GM18867 (cell line): ENCODE measurements at regions not wholly inside any gene's neighbourhood (a gene's known extent, or its start where the extent isn't known, plus 50 kb on each side); places are given as distances from the start of the nearest gene placed in this dataset.
A peak's percentile ranks its signal among the peaks of the same experiment; 100 is the strongest.

Experiments
- ATAC-seq: cut with Tn5 transposase; IDR thresholded peaks from one replicate; pipeline ENCODE4 v1.9.1; 2021; ENCODE audit warnings: mild to moderate bottlenecking, moderate library complexity; ENCODE audit not compliant: unreplicated experiment

DNA sequence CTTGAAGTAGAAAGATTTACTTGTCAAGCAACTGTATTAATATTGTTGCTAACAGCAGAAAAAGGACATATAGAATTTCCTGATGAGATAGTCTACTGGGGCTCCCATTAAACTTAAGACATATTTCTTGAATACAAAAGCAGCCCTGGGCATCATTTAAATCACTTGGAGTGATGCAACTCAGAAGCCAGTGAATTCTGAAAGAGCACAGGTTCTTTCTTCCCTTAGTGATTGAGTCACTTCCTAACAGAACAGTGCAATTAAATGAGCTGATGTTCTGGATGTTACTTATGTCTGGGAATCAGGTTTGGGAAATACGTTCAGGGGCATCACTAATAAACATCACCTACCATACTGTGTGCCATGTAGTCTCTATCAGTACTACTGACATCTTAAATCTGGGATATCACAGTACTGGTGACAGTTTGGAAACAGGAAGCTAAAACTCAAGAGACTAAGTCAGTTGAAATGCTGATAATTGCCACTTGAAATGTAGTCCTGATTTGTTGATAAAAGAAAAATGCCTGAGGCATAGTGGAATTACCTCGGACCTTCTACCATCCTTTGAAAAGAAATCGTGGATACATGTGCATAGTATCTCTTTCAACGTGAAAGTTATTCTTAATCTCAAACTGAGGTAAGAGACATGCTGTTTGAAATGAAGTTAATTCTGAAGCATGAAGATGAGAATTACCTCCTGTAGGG is 249.2 kb upstream of the GPRIN3 start:
- ATAC-seq: no peak

DNA sequence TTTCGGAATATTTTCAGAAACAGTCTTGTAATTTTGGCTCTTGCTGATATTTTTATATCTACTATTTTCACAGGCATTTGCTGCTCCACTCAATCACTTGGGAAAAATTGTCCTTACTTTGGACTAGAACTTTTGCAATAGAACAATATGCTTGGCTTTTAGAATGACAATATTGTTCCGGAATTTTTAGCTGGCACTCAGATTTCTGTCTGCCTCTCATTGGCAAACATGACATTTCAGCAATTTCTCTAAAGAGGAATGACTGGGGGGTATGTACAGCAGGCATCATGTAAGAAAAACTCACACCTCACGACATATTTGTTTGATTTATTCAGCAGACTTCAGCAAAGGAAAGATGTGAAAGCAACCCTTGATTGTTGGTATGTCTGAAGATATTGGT is 243.6 kb upstream of the GPRIN3 start:
- ATAC-seq: no peak

DNA sequence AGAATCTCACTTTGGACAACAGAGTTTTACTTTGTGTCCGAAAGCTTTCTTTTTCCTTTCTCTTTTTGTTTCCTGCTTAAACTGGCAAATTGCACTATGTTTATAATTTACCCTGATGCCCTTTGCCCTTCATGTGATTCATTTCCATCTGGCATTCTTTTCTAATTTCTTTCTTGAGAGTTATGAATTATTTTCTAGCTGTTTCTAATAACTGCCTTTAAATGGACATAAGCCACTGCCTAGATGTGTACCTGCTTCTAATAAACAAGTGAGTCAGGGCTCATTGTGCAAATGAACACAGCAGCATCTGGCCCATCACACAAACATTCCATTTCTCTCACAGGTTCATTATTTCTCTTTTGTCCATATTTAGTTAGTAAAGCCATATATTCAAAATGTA is 242.3 kb upstream of the GPRIN3 start:
- no peak for ATAC-seq

DNA sequence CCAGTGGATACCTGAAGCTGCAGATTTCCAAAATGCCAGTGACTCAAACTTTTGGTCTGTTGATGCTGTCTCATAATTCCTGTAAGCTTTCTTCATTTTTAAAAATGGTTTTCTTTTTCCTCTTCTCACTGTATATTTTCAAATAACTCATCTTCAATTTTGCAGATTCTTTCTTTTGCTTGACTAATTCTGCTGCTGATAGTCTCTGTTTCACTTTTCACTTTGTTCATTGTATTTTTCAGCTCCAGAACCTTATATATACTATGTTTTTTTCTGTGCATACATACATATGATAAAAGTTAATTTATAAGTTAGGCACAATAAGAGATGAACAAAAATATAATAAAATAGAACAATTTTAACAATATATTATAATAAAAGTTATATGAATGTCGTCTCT is 237.7 kb upstream of the GPRIN3 start:
- no peak for ATAC-seq

DNA sequence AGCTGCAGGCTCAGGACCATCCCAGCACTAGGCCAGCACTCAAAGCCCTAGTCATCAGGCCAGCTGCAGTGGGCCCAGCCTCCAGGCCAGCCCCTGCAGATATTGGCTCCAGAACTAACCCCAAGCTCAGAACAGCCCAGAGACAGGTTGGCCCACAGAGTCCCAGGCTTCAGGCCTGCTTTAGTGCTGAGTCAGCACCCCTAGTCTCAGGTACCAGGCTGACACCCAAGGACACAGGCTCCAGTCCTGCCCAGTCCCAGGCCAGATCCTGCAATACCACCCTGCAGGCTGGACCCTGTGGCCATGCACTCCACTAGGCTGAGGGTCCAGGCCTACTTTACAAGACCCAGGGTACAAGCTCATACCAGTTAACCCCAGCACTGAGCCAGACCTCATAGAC is 234.4 kb upstream of the GPRIN3 start:
- no peak for ATAC-seq

DNA sequence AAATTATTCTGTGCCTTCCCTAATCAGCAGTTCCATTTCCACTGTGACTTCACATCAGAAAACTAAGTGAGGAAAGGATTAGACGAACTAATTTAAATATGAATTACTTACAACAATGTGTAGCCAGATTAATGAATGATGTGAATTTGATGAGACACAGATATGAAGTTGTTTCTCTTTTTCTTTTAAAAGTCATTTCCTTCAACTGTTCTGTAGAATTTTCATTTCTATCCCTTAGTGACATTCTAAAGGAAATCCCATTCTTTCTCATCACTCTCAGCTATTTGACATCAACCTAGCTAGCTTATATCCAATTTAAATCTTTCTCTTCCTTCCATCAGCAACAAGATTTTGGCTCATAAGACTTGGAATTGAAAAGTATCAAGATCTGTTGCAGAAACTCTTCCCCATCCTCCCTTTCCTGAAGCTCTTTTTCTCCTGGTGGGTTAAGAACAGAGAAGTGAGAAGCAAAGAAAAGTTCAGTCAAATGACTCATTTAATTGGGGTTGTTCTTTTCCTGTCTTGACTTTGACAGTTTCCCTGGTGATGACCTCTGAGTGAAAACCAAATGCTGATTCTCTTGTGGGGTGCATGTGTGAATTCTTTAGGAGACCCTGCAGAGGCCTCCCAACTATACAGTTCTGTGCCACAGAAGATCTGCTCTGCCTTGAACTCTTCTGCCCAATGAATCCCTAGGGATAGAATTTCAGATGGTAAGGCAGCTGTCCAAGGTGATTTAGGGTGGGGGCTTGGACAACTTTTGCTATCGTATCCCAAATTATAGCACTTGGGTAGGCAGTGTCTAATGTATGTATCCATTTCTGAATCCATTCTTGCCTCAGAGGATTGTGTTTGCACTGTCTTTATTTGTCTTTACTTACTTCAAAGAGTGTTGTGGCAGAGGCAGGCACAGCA is 232.5 kb upstream of the GPRIN3 start:
- ATAC-seq: no peak

DNA sequence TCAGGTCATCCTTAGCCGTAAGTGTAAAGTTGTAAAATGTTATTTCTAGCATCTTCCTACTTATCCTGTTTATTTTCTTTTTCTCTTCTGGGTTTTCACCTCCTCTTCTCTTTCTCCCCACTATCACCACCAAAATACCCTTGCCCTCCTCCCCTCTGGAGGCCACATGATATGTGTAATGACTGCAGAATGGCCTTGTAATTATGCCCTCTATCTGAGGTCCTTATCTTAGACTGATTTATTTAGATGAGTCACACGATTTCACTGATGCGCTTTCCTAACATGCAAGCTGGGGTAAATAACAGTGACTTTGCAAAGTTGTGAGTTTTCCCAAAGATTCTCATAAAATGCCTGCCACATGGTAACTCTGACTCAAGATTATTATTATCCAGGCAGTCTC is 231.8 kb upstream of the GPRIN3 start:
- no peak for ATAC-seq

DNA sequence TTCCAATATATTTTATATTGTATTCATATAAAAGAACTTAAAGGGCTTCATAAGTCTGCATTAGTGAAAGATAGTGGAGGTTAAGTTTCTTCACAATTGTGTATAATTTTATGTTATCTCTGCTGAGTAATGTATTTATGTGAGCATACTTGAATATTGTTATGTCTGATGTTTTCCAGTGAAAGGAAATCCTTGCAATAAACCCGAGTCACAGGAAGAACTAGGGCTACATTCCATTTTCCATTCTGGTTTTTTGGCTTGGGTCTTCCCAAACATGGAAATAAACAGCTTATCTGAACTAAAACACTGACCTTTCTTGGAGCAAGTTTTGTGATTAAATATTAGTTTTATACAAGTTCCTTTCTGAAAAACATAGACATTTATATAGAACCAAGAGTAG is 231.3 kb upstream of the GPRIN3 start:
- no peak for ATAC-seq

DNA sequence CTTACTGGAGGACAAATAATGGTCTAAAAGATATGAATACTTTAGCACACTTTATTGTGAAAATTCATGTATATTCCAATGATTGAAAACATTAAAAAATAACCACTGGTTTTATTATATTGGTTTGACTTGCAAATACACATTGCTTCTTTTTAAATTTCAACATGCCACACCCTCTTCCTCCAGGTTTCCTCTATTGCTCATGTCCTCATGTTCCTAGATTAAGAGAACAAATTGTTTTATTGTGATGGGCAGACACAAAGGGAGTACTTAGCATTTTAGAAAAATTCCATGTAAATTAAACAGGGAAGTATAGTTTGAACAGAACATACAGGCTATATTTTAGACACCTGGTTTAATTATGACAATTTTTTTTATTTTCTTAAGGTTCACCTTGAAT is 230.6 kb upstream of the GPRIN3 start:
- no peak for ATAC-seq

DNA sequence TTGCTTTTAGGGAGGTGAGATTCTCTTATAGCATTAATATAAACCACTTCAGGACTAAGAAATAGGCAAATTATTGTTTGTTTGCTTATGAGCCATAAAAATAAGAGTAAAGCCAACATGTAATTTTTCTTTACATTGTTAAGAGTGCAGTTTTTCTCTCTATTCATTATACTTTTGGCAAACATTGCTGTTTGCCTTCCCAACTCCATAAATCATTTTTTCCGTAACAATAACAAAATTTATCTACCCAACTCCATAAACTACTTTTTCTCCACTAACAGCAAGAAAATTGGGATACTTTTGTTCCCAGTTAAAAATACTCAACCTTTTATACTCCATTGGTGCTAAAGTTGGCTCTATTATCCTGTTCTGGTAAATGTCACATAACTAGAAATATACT is 229.7 kb upstream of the GPRIN3 start:
- no peak for ATAC-seq

DNA sequence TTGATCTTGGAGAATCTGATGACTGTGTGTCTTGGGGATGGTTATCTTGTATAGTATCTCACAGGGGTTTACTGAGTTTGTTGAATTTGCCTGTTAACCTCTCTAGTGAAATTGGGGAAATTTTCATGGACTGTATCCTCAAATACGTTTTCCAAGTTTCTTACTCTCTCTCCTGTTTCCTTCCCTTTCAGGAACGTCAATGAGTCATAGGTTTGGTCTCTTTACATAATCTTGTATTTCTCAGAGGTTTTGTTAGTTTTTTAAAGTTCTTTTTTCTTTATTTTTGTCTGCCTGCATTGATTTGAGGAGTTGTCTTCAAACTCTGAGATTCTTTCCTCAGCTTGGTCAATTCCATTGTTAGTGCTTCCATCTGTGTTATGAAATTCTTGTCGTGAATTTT is 227.7 kb upstream of the GPRIN3 start:
- ATAC-seq: no peak

DNA sequence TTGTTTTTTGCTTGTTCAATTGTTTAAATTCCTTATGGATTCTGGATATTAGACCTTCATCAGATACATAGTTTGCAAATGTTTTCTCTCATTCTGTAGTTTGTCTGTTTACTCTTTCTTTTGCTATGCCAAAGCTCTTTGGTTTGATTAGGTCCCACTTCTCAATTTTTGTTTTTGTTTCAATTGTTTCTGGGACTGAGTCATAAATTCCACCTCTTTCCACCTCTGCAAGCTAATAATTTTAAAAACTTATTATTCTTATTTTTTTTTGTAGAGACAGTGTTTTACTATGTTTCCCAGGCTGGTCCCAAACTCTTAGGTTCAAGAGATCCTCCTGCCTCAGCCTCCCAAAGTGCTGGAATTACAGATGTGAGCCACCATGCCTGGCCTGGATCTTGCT is 226.8 kb upstream of the GPRIN3 start:
- no peak for ATAC-seq

DNA sequence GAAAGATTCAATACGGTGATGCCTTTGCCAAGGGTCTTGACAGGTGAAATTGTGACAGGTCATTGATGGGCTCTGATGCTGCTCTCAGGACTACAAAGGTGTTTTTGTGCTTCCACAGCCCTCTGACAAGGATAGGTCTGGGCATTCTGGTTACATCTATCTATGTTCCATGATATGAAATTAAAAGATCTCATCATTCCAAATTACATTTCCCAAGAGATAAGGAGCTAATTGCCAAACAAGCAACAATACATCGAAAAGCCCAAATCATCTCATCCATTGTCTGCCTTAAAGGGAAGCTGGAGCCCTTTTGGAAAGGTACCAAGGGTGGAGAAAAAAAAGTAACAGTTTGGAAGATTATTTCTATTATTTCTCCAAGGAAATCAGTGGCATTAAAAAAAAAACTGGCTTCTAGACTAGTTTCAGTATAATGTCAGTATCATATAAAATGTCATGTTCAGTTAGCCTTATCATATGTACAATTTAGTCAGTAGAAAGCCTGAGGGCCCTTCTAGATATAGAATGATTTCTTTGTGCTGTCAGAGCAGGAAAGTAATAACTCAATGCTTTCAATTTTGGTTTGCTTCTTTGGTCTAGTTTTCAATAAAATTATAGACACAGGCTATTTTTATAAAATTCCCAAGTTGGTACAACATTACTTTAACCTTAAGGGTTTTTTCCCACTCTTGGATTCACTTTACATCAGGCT is 224.5 kb upstream of the GPRIN3 start:
- ATAC-seq: no peak

DNA sequence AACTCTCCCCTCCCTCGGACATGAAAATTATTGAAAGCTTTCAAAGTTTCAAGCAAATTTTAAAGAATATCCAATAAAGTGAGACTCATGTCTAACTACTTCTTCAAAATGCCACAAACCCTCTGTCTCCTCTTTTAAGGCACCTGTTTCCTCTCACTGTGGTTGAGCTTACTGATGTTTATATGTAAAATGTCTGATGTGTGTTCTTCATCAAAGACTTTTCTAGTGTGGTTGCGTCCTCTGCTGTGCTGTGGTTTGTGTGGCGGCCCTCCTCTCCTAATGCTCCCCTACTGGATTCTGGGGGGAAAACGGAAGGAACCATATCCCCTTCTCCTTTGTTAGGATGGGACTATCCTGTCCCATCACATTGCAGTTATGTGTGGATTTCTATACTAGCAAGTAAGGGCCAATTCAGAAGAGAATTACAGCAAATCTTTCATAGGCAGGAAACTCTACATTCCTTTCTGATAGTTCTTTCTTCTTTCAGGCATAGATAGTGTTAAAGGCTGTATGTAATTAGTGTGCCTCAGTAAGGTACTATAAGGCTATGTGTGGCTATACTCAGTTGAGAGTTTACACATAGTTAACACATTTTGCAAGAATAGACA is 221.0 kb upstream of the GPRIN3 start:
- ATAC-seq: no peak

DNA sequence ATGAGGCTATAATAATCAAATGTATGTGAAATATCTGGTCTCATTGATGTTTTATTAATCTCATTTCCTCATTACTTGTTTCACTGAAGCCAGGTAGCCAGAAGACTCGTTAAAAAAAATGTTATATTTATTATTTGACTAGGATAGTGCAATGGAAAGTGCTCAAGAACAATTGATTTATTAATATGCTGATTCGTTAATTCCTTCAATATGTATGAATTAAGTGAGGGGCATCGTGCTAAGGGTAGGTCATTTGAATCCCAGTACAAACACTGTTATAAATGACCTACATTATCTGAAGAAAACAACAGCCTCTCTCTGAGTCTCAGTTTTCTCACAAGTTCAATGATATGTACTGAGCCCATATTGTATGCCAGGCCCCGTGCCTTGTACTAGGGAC is 214.2 kb upstream of the GPRIN3 start:
- ATAC-seq: no peak

DNA sequence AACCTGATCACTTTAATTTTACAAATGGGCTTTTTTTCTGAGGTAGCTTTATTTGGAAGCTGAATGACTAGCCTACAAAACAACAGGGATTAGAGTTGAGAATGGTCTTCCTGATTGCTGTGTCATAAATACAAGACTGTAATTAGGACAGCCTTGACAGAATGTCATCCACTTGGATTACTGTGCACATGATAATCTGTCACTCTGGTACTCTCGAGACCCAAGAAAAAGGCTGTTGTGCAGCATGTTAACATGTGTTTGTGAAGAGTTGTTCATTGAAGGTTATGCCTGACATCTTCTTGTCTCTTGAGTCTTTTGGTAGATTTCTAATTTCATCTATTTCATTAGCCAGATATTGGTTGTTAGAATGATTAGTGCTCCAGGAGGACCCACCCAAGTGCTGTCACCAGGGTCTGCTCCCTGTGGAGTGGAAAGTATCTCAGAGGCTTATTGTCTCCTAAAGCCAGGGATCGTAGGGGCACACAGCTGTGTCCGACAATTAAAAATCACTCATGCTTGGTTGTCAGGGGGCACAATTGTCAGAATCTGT is 212.2 kb upstream of the GPRIN3 start:
- no peak for ATAC-seq

DNA sequence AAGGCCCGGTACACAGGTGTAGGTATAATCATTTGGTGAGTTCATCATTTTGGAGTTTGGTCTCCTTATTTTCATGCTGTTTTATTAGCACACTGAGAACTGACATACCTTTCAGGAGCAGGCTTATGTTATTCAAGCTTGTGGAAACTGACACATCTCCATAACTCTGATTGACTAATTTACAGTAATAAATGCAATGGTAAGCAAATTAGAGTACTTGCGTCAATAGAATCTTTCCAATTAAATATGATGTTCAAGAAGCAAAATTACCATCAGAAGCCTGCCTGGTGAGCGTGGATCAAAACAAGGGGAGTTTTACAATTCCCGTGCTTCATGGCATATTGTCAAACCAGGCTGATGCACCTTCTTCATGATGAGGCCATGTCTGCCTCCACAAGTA is 210.7 kb upstream of the GPRIN3 start:
- ATAC-seq: no peak

DNA sequence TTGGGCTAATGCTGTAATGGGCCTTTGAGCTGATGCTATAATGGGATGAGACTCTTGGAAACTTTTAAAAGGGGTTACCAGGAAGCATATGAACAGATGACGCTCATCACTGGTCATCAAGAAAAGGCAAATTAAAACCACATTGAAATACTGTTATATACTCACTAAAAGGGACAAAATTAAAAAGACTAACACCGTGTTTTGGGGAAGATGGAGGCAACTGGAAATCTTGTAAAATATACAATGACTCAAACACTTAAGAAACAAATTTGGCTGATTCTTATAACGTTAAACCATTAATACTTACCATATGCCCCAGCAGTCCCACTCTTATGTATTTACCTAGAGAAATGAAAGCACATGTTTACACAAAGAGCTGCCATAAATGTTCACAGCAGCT is 207.2 kb upstream of the GPRIN3 start:
- no peak for ATAC-seq

DNA sequence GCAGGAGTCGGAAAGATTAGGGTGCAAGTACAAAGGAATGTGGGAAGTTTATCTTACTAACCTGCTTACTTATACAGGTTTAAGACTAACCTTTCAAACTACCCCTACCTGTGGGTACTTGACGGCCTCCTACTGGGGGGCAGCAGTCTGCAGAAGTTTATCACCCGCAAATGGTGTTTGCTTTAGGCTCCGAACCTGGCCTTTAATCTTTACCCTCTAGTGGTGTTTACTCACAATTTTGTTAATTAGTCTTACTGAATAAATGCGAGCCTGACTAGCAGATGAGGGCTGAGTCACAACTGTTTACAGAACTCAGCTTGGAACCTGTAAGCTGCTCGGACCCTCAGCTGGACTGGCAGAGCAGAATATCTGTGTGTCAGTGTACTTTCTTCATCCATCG is 204.2 kb upstream of the GPRIN3 start:
- no peak for ATAC-seq

DNA sequence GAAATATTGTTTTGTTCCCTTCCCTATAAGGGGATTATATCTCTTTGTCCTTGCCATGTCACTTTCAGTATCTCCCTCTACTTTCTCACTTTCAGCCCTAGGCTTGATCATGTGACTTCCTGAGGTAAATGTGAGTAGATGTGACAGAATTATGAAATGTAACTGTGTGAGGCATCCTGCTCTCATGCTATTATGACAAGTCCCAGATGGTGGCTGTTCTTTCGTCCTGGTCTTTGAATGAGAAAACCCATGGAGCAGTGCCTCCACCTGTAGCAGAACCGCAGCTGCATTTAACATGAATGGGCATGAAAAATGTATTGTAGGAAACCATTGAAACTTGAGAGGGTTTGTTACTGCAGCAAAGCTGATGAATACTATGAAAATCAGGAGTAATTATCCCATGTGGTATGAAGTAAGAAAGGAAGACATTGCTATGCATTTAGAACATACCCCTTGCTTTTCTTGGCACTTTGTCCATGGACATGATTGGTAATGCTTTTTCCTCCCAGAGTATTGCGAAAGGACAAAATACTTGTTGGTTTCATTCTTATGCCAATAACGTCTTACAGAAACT is 202.2 kb upstream of the GPRIN3 start:
- ATAC-seq: peak; percentile 100
